ENCODE measurements at regions not wholly inside any gene's neighbourhood (a gene's known extent, or its start where the extent isn't known, plus 50 kb on each side); places are given as distances from the start of the nearest gene placed in this dataset.

DNA sequence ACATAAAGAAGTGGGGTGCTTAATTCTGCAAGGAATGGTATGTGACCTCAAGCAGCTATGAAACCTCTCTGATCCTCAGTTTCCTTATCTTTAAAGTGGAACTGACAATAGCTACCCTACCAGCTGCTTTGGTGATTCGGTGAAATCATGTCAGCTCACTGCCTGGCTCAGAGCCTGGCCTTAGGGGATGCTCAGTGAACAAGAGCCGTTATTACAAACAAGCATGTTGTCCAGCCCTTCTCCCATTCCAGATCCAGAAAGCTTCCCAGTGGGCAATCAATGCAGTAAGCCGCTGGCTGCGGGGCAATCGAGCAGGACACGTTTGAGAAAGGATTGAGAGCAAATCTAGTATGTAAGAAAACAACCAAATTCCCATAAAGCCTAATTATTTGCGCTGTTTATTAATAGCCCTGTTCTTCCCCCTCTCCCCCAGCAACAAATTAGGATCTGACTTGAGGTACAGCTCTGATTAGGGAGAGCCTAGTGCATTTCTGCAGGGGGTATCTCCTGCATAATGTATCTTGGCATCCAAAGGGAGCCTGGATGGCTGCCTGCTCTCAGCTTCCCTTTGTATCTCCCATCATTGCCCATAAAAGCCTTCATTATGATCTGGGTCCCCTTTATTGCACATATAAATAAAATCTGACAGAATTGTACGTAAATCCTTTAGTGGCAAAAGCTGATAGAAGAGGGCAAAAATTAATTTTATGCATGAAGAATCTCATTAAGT lies 371.4 kb downstream of the TMEM232 start:
- no peak for TF ChIP-seq EP300 (IDR thresholded peaks at IDR 0.05)
- TF ChIP-seq, protein P1, sequence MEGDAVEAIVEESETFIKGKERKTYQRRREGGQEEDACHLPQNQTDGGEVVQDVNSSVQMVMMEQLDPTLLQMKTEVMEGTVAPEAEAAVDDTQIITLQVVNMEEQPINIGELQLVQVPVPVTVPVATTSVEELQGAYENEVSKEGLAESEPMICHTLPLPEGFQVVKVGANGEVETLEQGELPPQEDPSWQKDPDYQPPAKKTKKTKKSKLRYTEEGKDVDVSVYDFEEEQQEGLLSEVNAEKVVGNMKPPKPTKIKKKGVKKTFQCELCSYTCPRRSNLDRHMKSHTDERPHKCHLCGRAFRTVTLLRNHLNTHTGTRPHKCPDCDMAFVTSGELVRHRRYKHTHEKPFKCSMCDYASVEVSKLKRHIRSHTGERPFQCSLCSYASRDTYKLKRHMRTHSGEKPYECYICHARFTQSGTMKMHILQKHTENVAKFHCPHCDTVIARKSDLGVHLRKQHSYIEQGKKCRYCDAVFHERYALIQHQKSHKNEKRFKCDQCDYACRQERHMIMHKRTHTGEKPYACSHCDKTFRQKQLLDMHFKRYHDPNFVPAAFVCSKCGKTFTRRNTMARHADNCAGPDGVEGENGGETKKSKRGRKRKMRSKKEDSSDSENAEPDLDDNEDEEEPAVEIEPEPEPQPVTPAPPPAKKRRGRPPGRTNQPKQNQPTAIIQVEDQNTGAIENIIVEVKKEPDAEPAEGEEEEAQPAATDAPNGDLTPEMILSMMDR (IDR thresholded peaks at IDR 0.05) = no peak
- no peak for TF ChIP-seq POLR2AphosphoS5 (IDR thresholded peaks at IDR 0.05)
